IMR-90 (cell line): ENCODE measurements at regions not wholly inside any gene's neighbourhood (a gene's known extent, or its start where the extent isn't known, plus 50 kb on each side); places are given as distances from the start of the nearest gene placed in this dataset.

Experiments used
- ATAC-seq: fragments of 200-7000 bp; cut with Tn5 transposase; 2 replicates; pipeline ENCODE4 v1.9.1; 2020; ENCODE audit warnings: low read depth, mild to moderate bottlenecking, moderate library complexity
- BruUV-seq: library from RNA; stranded (reverse); fragments of 400-500 nt; replicated peaks from 2 replicates; lab custom pipeline; 2021; lab: Mats Ljungman, UMichigan
- CTCF ChIA-PET: fragments of 300-600 bp; formaldehyde crosslinking; extraction: SDS; loops from one replicate; lab custom pipeline; 2021; ENCODE audit warnings: antibody characterized with exemption; lab: Yijun Ruan, JAX
- POLR2A ChIA-PET: fragments of 300-600 bp; sonication (Branson Sonifier 250); formaldehyde crosslinking; loops from one replicate; lab custom pipeline; 2022; ENCODE audit warnings: antibody characterized with exemption; ENCODE audit not compliant: unreplicated experiment; lab: Charles Lee
- DNase-seq: peaks from one replicate; pipeline ENCODE4 v3.0.0; 2013
- H2AFZ ChIP-seq: replicated peaks from 2 replicates; pipeline ENCODE3; 2013; ENCODE audit warnings: low read length, mild to moderate bottlenecking; ENCODE audit not compliant: poor library complexity
- H2AK5ac ChIP-seq: 2 replicates; pipeline ENCODE4 v1.6.1; 2013; ENCODE audit warnings: low read depth, low read length, inconsistent platforms
- H2AK9ac ChIP-seq: replicated peaks from 2 replicates; pipeline ENCODE3; 2013; ENCODE audit warnings: mild to moderate bottlenecking, low read depth, low read length, moderate library complexity; ENCODE audit not compliant: poor library complexity
- H2BK120ac ChIP-seq: 2 replicates; pipeline ENCODE4 v1.6.1; 2013; ENCODE audit warnings: low read depth, low read length, inconsistent platforms
- H2BK15ac ChIP-seq: 3 replicates; pipeline ENCODE4 v1.6.1; 2013; ENCODE audit warnings: low read depth, low read length, inconsistent platforms
- H2BK20ac ChIP-seq: 2 replicates; pipeline ENCODE4 v1.6.1; 2013; ENCODE audit warnings: low read depth, mild to moderate bottlenecking, inconsistent platforms, low read length, moderate library complexity
- H2BK5ac ChIP-seq: 2 replicates; pipeline ENCODE4 v1.6.1; 2013; ENCODE audit warnings: mild to moderate bottlenecking, low read depth, low read length, inconsistent platforms; ENCODE audit not compliant: poor library complexity, severe bottlenecking
- H3K14ac ChIP-seq: replicated peaks from 2 replicates; pipeline ENCODE4 v1.6.1; 2013; ENCODE audit warnings: low read depth, low read length, inconsistent platforms
- H3K18ac ChIP-seq: 2 replicates; pipeline ENCODE4 v1.6.1; 2013; ENCODE audit warnings: low read depth, low read length, control low read depth
- H3K23ac ChIP-seq: 2 replicates; pipeline ENCODE4 v1.6.1; 2013; ENCODE audit warnings: low read depth, low read length, inconsistent platforms
- H3K27ac ChIP-seq: 2 replicates; pipeline ENCODE4 v1.5.1; 2013; ENCODE audit warnings: mild to moderate bottlenecking, control low read depth, low read length; ENCODE audit not compliant: insufficient read depth
- H3K27me3 ChIP-seq: 2 replicates; pipeline ENCODE4 v1.6.1; 2013; ENCODE audit warnings: low read length; ENCODE audit not compliant: control insufficient read depth, insufficient read depth
- H3K36me3 ChIP-seq: 2 replicates; pipeline ENCODE4 v1.6.1; 2013; ENCODE audit warnings: low read length, mixed read lengths; ENCODE audit not compliant: control insufficient read depth, insufficient read depth
- H3K4ac ChIP-seq: 2 replicates; pipeline ENCODE4 v1.6.1; 2013; ENCODE audit warnings: low read depth, low read length, inconsistent platforms
- H3K4me1 ChIP-seq: 2 replicates; pipeline ENCODE4 v1.6.1; 2013; ENCODE audit warnings: low read length, mixed read lengths; ENCODE audit not compliant: control insufficient read depth, insufficient read depth
- H3K4me2 ChIP-seq: 2 replicates; pipeline ENCODE4 v1.6.1; 2013; ENCODE audit warnings: low read depth, mild to moderate bottlenecking, control low read depth, low read length, moderate library complexity
- H3K4me3 ChIP-seq: 2 replicates; pipeline ENCODE4 v1.5.1; 2013; ENCODE audit warnings: low read depth, mild to moderate bottlenecking, control low read depth, low read length, moderate library complexity; ENCODE audit not compliant: insufficient read depth
- H3K56ac ChIP-seq: 2 replicates; pipeline ENCODE4 v1.6.1; 2013; ENCODE audit warnings: low read length, inconsistent platforms; ENCODE audit not compliant: insufficient read depth; ENCODE audit errors: extremely low read depth
- H3K79me1 ChIP-seq, 2 experiments: 2 replicates each; pipeline ENCODE4 v1.6.1; 2013; ENCODE audit warnings: low read length in 2 of 2, inconsistent platforms in 1 of 2, low read depth in 1 of 2
- H3K9ac ChIP-seq: 2 replicates; pipeline ENCODE4 v1.6.1; 2013; ENCODE audit warnings: low read depth, low read length, control low read depth
- H3K9me1 ChIP-seq: 2 replicates; pipeline ENCODE4 v1.6.1; 2013; ENCODE audit warnings: low read length, inconsistent platforms; ENCODE audit not compliant: insufficient read depth
- H3K9me3 ChIP-seq: 2 replicates; pipeline ENCODE4 v1.6.1; 2013; ENCODE audit warnings: low read length; ENCODE audit not compliant: control insufficient read depth, insufficient read depth
- H4K20me1 ChIP-seq: 2 replicates; pipeline ENCODE4 v1.6.1; 2013; ENCODE audit warnings: low read length, inconsistent platforms; ENCODE audit not compliant: insufficient read depth
- H4K5ac ChIP-seq: 2 replicates; pipeline ENCODE4 v1.6.1; 2013; ENCODE audit warnings: mild to moderate bottlenecking, low read depth, low read length, control low read depth
- H4K8ac ChIP-seq, 2 experiments: 2 replicates each; pipeline ENCODE4 v1.6.1; 2013; ENCODE audit warnings: low read depth in 2 of 2, low read length in 2 of 2, control low read depth in 1 of 2, inconsistent platforms in 1 of 2
- H4K91ac ChIP-seq: 2 replicates; pipeline ENCODE4 v1.6.1; 2013; ENCODE audit warnings: low read depth, low read length, inconsistent platforms; ENCODE audit not compliant: insufficient read depth
- BHLHE40 ChIP-seq: fragments of 150-350 bp; IDR thresholded peaks from 2 replicates; pipeline ENCODE4 v1.6.1; 2016; ENCODE audit warnings: mild to moderate bottlenecking, low read depth, low read length
- CEBPB ChIP-seq: IDR thresholded peaks from 2 replicates; pipeline ENCODE4 v1.6.1; 2012; ENCODE audit warnings: low read depth, low read length, improper control_type of control experiment
- CHD1 ChIP-seq: IDR thresholded peaks from 2 replicates; pipeline ENCODE4 v1.6.1; 2012; ENCODE audit warnings: low read depth, low read length, improper control_type of control experiment
- FOS ChIP-seq: fragments of 150-350 bp; IDR thresholded peaks from 2 replicates; pipeline ENCODE4 v1.6.1; 2016; ENCODE audit warnings: low read depth, low read length
- MAFK ChIP-seq: IDR thresholded peaks from 2 replicates; pipeline ENCODE4 v1.6.1; 2012; ENCODE audit warnings: low read depth, low read length, improper control_type of control experiment
- MAZ ChIP-seq: IDR thresholded peaks from 2 replicates; pipeline ENCODE4 v1.6.1; 2012; ENCODE audit warnings: low read depth, mild to moderate bottlenecking, low read length, improper control_type of control experiment, moderate library complexity, borderline replicate concordance
- MXI1 ChIP-seq: IDR thresholded peaks from 2 replicates; pipeline ENCODE4 v1.6.1; 2012; ENCODE audit warnings: low read depth, mild to moderate bottlenecking, low read length, moderate library complexity, borderline replicate concordance
- NFE2L2 ChIP-seq: fragments of 150-350 bp; IDR thresholded peaks from 2 replicates; pipeline ENCODE4 v1.6.1; 2016; ENCODE audit warnings: low read depth, mild to moderate bottlenecking, low read length
- POLR2A ChIP-seq: IDR thresholded peaks from 2 replicates; pipeline ENCODE4 v1.6.1; 2012; ENCODE audit warnings: mild to moderate bottlenecking, low read depth, low read length
- RAD21 ChIP-seq: IDR thresholded peaks from 2 replicates; pipeline ENCODE4 v1.6.1; 2012; ENCODE audit warnings: low read length, improper control_type of control experiment
- RCOR1 ChIP-seq: IDR thresholded peaks from 2 replicates; pipeline ENCODE4 v1.6.1; 2012; ENCODE audit warnings: mild to moderate bottlenecking, low read length, improper control_type of control experiment; ENCODE audit not compliant: insufficient replicate concordance
- RFX5 ChIP-seq: IDR thresholded peaks from 2 replicates; pipeline ENCODE4 v1.8.0; 2012; ENCODE audit warnings: low read depth, mild to moderate bottlenecking, low read length, moderate library complexity
- SMC3 ChIP-seq: fragments of 150-350 bp; IDR thresholded peaks from 2 replicates; pipeline ENCODE4 v1.6.1; 2016; ENCODE audit warnings: low read depth, mild to moderate bottlenecking, antibody characterized with exemption, low read length, moderate library complexity
- WGBS, 2 experiments: methylation state at CpG; one replicate each; pipeline versions ENCODE4 v1.1.5 to v1.1.7; 2013; ENCODE audit warnings: missing lambda C conversion rate in 2 of 2; ENCODE audit not compliant: insufficient read length in 1 of 2; ENCODE audit errors: extremely low coverage in 2 of 2; 5-methylcytosine and 5-hydroxymethylcytosine counted together
- dilution Hi-C: fragments of 300-500 bp; cut with HindIII; formaldehyde crosslinking; loops from one replicate; pipeline ENCODE4 v1.14.3; 2018; ENCODE audit warnings: low sequenced_read_pairs; ENCODE audit not compliant: unreplicated experiment
- in situ Hi-C: fragments of 300-500 bp; cut with MboI; formaldehyde crosslinking; loops from 3 replicates; pipeline ENCODE4 v1.14.3; 2019; ENCODE audit warnings: low sequenced_read_pairs, inconsistent platforms, mixed read lengths
- intact Hi-C: fragments of 100-400 bp; cut with micrococcal nuclease; formaldehyde crosslinking; loops from 2 replicates; pipeline ENCODE4 v1.10.0; 2022
- TF ChIP-seq, protein P1 (sequence below): conservative IDR thresholded peaks from 2 replicates; pipeline ENCODE4 v1.5.1; 2012; ENCODE audit warnings: mild to moderate bottlenecking, low read depth, low read length, improper control_type of control experiment
- TF ChIP-seq, protein P2 (sequence below): fragments of 150-350 bp; IDR thresholded peaks from 2 replicates; pipeline ENCODE4 v1.6.1; 2017; ENCODE audit warnings: mild to moderate bottlenecking, antibody characterized with exemption, low read length, low read depth
- TF ChIP-seq, protein P3 (sequence below): fragments of 150-350 bp; IDR thresholded peaks from 2 replicates; pipeline ENCODE4 v1.6.1; 2016; ENCODE audit warnings: low read depth, mild to moderate bottlenecking, low read length, moderate library complexity, borderline replicate concordance

DNA sequence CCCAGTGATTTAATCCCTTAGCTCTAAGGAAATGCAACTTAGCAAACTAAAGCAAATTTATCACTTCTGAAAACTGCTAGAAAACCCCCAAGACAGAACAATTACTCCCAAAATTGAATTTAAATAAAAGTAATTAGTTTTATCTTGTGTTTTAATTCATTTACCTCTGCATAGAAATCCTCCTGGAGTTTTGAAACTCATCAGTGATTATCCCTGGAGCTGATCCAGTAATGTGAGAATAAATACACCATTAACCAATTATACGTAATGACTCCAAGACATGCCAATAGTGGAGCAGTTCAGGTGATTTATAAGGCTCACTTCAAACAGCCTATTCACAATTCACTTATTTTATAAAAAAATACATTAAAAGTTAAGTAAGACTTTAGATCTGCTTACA lies 855.3 kb upstream of the FLRT2 start:
- CTCF ChIA-PET, result no interaction called here
- BruUV-seq, result no TSS peak

More for the DNA sequence above, 855.3 kb upstream of the FLRT2 start:
- Histone ChIP-seq H3K9me1 (no peaks in the 10 kb centered on the region), H3K79me1 (no peaks in the 10 kb centered on the region), H4K91ac (no peak overlapping the region), H3K27me3 (no peaks in the 10 kb centered on the region), H3K14ac (no peak overlapping the region), H3K4me2 (no peak overlapping the region), H2BK20ac (no peak overlapping the region), H3K56ac (no peak overlapping the region), H4K20me1 (no peaks in the 10 kb centered on the region), H2AK5ac (no peak overlapping the region), H3K4ac (no peak overlapping the region), H3K9ac (no peak overlapping the region), H3K36me3 (no peaks in the 10 kb centered on the region), H2AK9ac (no peak overlapping the region), H3K27ac (no peak overlapping the region), H3K23ac (no peak overlapping the region), H2BK120ac (no peak overlapping the region), H3K18ac (no peak overlapping the region), H3K4me1 (no peaks in the 10 kb centered on the region), H3K4me3 (no peak overlapping the region), H2BK5ac (no peak overlapping the region), H2BK15ac (no peak overlapping the region), H3K9me3 (no peaks in the 10 kb centered on the region), H2AFZ (no peak overlapping the region), H4K8ac (no peak overlapping the region), H4K5ac (no peak overlapping the region)
- ATAC-seq (no peak), DNase-seq (no peak)
- no CpG with 5 or more reads among the region's 1 CpG for WGBS, 2 experiments
- POLR2A ChIA-PET, result no interaction called here
- TF ChIP-seq, protein P1, sequence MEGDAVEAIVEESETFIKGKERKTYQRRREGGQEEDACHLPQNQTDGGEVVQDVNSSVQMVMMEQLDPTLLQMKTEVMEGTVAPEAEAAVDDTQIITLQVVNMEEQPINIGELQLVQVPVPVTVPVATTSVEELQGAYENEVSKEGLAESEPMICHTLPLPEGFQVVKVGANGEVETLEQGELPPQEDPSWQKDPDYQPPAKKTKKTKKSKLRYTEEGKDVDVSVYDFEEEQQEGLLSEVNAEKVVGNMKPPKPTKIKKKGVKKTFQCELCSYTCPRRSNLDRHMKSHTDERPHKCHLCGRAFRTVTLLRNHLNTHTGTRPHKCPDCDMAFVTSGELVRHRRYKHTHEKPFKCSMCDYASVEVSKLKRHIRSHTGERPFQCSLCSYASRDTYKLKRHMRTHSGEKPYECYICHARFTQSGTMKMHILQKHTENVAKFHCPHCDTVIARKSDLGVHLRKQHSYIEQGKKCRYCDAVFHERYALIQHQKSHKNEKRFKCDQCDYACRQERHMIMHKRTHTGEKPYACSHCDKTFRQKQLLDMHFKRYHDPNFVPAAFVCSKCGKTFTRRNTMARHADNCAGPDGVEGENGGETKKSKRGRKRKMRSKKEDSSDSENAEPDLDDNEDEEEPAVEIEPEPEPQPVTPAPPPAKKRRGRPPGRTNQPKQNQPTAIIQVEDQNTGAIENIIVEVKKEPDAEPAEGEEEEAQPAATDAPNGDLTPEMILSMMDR, result no peak
- TF ChIP-seq FOS, result no peak
- no peak for TF ChIP-seq RAD21
- TF ChIP-seq SMC3, result no peak
- no peak for TF ChIP-seq MAZ
- TF ChIP-seq, protein P2, sequence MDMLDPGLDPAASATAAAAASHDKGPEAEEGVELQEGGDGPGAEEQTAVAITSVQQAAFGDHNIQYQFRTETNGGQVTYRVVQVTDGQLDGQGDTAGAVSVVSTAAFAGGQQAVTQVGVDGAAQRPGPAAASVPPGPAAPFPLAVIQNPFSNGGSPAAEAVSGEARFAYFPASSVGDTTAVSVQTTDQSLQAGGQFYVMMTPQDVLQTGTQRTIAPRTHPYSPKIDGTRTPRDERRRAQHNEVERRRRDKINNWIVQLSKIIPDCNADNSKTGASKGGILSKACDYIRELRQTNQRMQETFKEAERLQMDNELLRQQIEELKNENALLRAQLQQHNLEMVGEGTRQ, result no peak
- no peak for TF ChIP-seq CEBPB
- no peak for TF ChIP-seq BHLHE40
- TF ChIP-seq NFE2L2, result no peak
- TF ChIP-seq, protein P3, sequence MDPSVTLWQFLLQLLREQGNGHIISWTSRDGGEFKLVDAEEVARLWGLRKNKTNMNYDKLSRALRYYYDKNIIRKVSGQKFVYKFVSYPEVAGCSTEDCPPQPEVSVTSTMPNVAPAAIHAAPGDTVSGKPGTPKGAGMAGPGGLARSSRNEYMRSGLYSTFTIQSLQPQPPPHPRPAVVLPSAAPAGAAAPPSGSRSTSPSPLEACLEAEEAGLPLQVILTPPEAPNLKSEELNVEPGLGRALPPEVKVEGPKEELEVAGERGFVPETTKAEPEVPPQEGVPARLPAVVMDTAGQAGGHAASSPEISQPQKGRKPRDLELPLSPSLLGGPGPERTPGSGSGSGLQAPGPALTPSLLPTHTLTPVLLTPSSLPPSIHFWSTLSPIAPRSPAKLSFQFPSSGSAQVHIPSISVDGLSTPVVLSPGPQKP, result no peak
- TF ChIP-seq RFX5, result no peak
- no peak for TF ChIP-seq RCOR1
- no peak for TF ChIP-seq CHD1
- TF ChIP-seq MAFK, result no peak
- no peak for TF ChIP-seq MXI1
- no peak for TF ChIP-seq POLR2A
- in situ Hi-C loops, result no loop called here
- dilution Hi-C loops, result no loop called here
- intact Hi-C loops, result no loop called here
